CD4-positive, alpha-beta T cell treated with Interferon gamma for 1 hour (primary cell): ENCODE measurements at regions not wholly inside any gene's neighbourhood (a gene's known extent, or its start where the extent isn't known, plus 50 kb on each side); places are given as distances from the start of the nearest gene placed in this dataset.

ENCODE experiments used
- DNase-seq: peaks from one replicate; pipeline ENCODE4 v3.0.0-alpha.2; 2020

DNA sequence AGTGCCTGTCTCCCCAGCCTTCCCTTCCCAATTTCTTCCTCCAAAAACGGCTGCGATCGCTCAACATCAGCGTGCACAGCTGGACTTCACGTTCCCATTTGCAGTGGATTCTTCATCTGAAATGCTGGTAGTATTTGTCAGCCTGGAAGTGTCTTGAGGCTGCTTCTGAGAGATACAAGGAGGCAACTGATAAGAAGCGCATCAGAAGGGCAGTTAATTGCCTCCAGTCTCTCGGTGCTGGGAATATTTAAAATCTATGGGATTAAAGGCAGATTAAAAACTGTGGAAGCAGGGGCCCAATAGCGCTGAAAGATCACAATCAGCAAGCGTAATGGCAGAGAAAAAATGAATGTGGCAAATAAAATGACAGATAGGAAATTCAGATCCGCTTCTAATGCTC lies 450.0 kb downstream of the GATA3 start:
- no peak for DNase-seq

- no peak for DNase-seq
These were observed 452.7 kb downstream of the GATA3 start for GRCh38 chr10:8507156-8507555.

GRCh38 chr10:8508882-8509281 lies 454.4 kb downstream of the GATA3 start:
- DNase-seq: no peak

- DNase-seq: no peak
These were observed 456.0 kb downstream of the GATA3 start for GRCh38 chr10:8510471-8510870.

DNA sequence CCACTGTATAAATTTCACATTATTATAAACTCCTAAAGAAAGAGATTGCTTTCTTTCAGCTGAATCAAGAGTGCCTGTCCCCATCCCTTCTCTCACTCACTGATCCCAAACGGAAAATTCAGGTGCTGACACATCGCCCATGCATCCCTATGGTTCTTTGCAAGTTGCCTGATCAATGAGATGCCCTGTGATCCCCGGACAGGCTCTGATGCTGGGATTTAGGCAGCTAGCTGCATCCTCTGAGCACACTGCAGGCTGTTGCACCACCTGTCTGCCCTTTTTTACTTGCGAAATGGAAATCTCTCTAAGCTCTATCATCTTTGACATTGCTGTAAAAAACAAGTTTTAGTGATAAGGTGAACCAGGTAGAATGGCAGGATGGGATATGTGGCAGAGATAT lies 456.5 kb downstream of the GATA3 start:
- DNase-seq: no peak

GRCh38 chr10:8513155-8514147 lies 459.0 kb downstream of the GATA3 start:
- no peak for DNase-seq

GRCh38 chr10:8520382-8520781 lies 465.9 kb downstream of the GATA3 start:
- no peak for DNase-seq

DNA sequence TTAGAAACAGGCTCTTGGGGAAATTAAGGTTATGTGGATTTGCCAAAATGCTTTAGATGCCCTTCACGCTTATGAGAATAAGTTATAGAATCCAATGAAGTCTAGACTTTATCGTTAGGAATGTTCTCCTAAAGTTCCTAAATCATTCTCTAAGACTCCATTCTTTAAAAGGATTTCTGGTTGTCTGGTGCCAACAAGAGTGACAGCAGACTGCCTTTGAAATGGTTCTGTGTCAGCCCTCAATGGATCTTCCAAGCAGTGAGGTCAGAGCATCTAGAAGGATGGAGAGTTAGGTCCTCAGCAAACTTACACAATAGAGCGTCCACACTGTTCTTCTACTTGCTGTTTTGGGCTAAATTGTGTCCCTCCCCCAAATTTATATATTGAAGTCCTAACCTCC lies 473.3 kb downstream of the GATA3 start:
- DNase-seq: no peak

DNA sequence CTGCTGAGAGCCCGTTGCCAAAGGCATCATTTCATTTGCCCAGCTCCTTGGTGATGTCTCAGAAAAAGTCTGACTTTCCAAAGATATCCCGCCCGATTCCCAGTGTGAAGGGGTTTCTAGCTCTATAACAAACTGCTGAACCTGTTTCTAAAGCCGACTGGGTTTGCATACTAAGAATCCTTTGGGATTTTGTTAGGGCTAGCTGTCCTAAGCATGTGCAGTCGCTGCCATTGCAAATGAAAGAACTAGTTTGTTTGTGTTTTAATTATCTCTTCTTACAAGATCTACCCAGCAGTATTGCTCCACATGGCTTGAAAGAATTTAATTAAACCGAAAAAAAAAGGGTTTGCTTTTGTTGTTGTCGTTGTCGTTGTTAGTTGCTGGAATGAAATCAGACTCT lies 476.6 kb downstream of the GATA3 start:
- DNase-seq: no peak

- no peak for DNase-seq
These were observed 478.2 kb downstream of the GATA3 start for GRCh38 chr10:8532647-8533046.

DNA sequence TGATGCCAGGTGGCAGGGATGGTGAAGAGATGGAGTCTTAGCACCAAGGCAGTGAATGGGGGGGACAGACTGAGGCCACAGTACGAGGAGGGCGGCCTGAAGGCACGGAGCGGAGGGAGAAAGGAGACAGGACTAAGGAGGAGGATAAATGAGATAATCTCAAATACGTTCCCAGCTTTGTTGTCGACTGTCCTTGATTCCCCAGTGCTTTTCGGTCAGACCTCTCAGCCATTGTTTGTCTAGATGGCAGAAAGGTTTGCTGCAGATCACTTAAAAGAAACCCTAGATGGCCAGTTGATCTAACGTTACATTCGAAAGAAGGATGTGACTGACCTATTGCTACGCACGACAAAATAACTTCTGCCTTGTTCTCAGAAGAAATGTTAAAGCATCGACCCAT lies 479.0 kb downstream of the GATA3 start:
- no peak for DNase-seq

DNA sequence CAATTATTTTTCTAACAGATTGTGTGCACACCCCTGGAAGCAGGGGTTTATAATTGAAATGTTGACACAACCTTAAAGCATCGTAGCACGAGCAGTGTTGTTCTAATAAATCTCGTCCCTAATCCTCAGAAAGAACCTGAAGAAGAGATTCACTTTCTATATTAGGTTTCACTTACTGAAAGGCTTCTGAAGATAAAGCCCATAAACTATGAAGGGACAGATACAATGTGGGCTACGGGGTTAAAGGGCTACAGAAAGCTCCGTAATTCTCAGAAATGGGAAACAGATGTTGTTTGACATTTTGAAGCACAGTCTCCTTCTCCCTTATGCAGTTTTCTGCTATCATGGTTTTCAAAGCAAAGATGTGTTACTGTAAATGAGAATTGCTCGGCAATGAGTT lies 479.6 kb downstream of the GATA3 start:
- DNase-seq: no peak

- no peak for DNase-seq
These were observed 480.4 kb downstream of the GATA3 start for GRCh38 chr10:8534891-8535290.

DNA sequence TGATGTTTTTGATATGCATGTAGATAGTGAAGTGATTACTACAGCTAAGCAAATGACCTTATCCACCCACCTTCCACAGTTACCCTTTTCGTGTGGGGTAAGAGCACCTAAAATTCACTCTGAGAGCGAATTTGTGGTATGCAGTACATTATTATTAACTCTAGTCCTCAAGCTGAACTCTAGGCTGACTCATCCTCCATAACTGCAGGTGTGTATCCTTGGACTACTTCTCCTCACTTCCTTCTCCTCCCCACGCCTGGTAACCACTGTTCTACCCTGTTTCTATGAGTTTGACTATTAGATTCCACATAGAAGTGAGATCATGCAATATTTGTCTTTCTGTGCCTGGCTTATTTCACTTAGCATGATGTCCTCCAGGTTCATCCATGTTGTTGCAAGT lies 484.6 kb downstream of the GATA3 start:
- DNase-seq: no peak

GRCh38 chr10:8543361-8544056 lies 489.0 kb downstream of the GATA3 start:
- DNase-seq: no peak

- no peak for DNase-seq
These were observed 489.5 kb downstream of the GATA3 start for GRCh38 chr10:8544057-8544380.

DNA sequence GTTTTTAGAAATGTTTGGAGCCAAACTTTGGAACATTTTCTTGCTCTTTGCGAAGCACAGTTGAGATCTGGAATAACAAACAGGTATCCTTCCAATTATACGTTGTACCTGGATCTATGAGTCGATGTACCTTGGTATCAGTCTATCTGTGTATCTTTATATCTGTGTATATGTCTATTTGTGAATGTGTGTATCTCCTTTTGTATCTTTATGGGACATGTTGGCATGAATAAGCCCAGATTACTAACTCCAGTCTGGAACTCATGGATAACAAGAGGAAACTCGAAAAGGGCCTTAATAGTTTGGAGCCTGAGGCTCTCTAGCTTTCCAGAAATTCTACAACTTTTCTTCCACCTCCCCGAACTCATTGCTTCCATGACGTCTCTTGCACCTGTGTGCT lies 490.0 kb downstream of the GATA3 start:
- no peak for DNase-seq

DNA sequence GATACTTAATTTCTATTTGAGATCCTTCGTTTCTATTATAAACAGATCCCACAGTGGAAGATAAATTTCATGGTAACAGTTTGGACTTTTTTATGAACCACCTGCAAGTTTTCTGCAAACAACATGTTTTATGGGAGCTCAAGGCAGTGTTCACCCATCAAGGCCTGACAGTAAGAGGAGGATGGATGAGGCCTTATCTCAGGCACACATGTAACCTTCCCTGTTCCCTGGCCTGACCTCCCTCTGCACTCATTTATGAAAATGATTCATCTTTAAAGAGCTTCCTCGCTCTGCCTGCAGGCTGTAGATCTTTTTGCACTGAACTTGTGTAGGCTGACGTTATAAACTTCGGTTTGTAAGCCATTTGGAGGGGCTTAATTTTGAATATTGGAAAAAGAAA lies 500.1 kb downstream of the GATA3 start:
- no peak for DNase-seq

DNA sequence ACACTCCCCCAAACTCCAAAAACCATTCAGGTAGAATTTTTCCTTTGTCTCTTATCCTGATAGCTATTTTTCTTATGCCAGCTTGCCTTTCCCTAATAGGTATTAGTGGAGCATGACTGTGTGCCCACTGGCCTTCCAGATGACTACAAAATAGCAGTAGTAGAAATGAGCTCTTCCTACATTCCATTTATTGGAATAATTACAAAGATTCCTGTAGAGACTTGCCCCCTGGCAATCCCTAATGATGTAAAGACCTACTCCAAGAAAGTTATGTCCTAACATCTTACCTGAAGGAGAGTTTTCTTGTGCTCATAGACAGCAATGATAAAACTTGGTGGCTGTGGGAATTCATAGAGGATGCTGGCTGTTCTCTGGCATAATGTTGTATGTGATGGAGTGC lies 501.8 kb downstream of the GATA3 start:
- no peak for DNase-seq

GRCh38 chr10:8563478-8563877 lies 509.0 kb downstream of the GATA3 start:
- DNase-seq: no peak

DNA sequence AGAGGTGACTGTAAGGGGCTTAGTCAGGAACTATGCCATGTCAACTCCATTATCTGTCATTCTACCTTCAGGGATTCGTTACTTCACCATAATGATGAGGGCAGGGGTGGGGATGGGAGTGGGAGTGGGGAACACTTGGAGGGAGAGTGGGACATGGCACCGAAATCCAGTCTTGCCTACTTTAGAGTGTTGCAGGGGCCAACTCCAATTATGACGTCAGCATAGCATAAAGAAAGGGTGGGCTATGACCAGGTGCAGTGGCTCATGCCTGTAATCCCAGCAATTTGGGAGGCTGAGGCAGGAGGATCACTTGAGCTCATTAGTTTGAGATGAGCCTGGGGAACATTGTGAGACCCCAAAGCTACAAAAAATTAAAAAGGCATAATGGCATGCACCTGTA lies 512.2 kb downstream of the GATA3 start:
- DNase-seq: no peak

DNA sequence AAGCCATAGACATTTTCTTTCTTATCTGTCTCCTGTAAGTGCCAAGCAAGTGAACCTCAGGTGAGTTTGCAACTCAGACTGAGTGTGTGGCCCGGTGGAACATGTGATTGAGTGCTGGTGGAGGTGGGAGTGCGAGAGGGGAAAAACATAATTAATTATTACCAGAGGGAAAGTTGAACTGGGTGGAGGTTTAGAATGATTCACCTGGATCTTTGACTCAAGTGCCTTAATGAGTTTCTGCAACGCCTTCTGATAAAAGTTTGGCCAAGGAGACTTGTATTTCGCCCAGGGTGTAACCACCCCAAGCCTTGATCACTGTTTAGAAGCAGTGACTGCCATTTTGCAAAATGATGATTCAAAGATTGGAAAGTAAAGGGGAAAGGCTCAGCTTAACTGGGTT lies 513.9 kb downstream of the GATA3 start:
- no peak for DNase-seq

- DNase-seq: no peak
These were observed 521.1 kb downstream of the GATA3 start for GRCh38 chr10:8575620-8576019.

- no peak for DNase-seq
These were observed 521.8 kb downstream of the GATA3 start for GRCh38 chr10:8576281-8576680.

- DNase-seq: no peak
These were observed 522.4 kb downstream of the GATA3 start for GRCh38 chr10:8576911-8577310.
